CD1c-positive myeloid dendritic cell (primary cell): ENCODE measurements at regions not wholly inside any gene's neighbourhood (a gene's known extent, or its start where the extent isn't known, plus 50 kb on each side); places are given as distances from the start of the nearest gene placed in this dataset.

Experiments used
- DNase-seq: peaks from one replicate; pipeline ENCODE4 v3.0.0-alpha.2; 2016; ENCODE audit errors: extremely low spot score

- DNase-seq, result no peak
Measured at GRCh38 chr11:80782135-80782885, 1341.5 kb upstream of the TENM4 start.

- no peak for DNase-seq
Measured at GRCh38 chr11:80779905-80780605, 1339.2 kb upstream of the TENM4 start.

GRCh38 chr11:80778941-80779340 is 1338.1 kb upstream of the TENM4 start:
- DNase-seq, result no peak

GRCh38 chr11:80778432-80778831 is 1337.6 kb upstream of the TENM4 start:
- DNase-seq, result no peak

- no peak for DNase-seq
Measured at GRCh38 chr11:80773919-80774318, 1333.1 kb upstream of the TENM4 start.

GRCh38 chr11:80771017-80771416 is 1330.2 kb upstream of the TENM4 start:
- DNase-seq, result no peak

GRCh38 chr11:80758787-80759186 is 1318.0 kb upstream of the TENM4 start:
- DNase-seq, result no peak

- DNase-seq, result no peak
Measured at GRCh38 chr11:80748207-80748925, 1307.5 kb upstream of the TENM4 start.

- DNase-seq, result no peak
Measured at GRCh38 chr11:80746300-80746699, 1305.5 kb upstream of the TENM4 start.

- DNase-seq, result no peak
Measured at GRCh38 chr11:80745416-80745815, 1304.6 kb upstream of the TENM4 start.

- no peak for DNase-seq
Measured at GRCh38 chr11:80733790-80734189, 1293.0 kb upstream of the TENM4 start.

GRCh38 chr11:80733361-80733760 is 1292.5 kb upstream of the TENM4 start:
- no peak for DNase-seq

- DNase-seq, result no peak
Measured at GRCh38 chr11:80727315-80727714, 1286.5 kb upstream of the TENM4 start.

- no peak for DNase-seq
Measured at GRCh38 chr11:80726236-80726635, 1285.4 kb upstream of the TENM4 start.

GRCh38 chr11:80724366-80724765 is 1283.5 kb upstream of the TENM4 start:
- DNase-seq, result no peak

GRCh38 chr11:80722629-80723028 is 1281.8 kb upstream of the TENM4 start:
- DNase-seq, result no peak

GRCh38 chr11:80720295-80720694 is 1279.5 kb upstream of the TENM4 start:
- DNase-seq, result no peak

- no peak for DNase-seq
Measured at GRCh38 chr11:80719292-80719646, 1278.4 kb upstream of the TENM4 start.

GRCh38 chr11:80718611-80719291 is 1277.9 kb upstream of the TENM4 start:
- DNase-seq, result no peak

- DNase-seq, result no peak
Measured at GRCh38 chr11:80702264-80702663, 1261.4 kb upstream of the TENM4 start.

GRCh38 chr11:80700386-80700785 is 1259.6 kb upstream of the TENM4 start:
- no peak for DNase-seq
